GM23338 (cell line): ENCODE measurements at regions not wholly inside any gene's neighbourhood (a gene's known extent, or its start where the extent isn't known, plus 50 kb on each side); places are given as distances from the start of the nearest gene placed in this dataset.

Experiments
- ATAC-seq: fragments of 200-7000 bp; cut with Tn5 transposase; 3 replicates; pipeline ENCODE4 v1.9.1; 2020
- DNase-seq: peaks from one replicate; pipeline ENCODE4 v3.0.0-alpha.2; 2015; ENCODE audit warnings: low spot score
- H2AFZ ChIP-seq: fragments of 200-600 bp; sonication (generic); 2 replicates; pipeline ENCODE4 v1.8.0; 2016; ENCODE audit warnings: antibody characterized with exemption, mild to moderate bottlenecking, moderate library complexity
- H3F3A ChIP-seq: fragments of 200-600 bp; sonication (generic); replicated peaks from 2 replicates; pipeline ENCODE4 v1.8.0; 2017; ENCODE audit warnings: antibody characterized with exemption, mixed run types, low read depth
- H3K27ac ChIP-seq: fragments of 200-600 bp; sonication (generic); 2 replicates; pipeline ENCODE4 v1.6.1; 2016; ENCODE audit warnings: low read depth
- H3K27me3 ChIP-seq: fragments of 200-600 bp; sonication (generic); 2 replicates; pipeline ENCODE4 v1.8.0; 2016; ENCODE audit warnings: mild to moderate bottlenecking, mixed run types, moderate library complexity; ENCODE audit not compliant: insufficient read depth
- H3K36me3 ChIP-seq: fragments of 200-600 bp; sonication (generic); 2 replicates; pipeline ENCODE4 v1.8.0; 2016; ENCODE audit warnings: mild to moderate bottlenecking; ENCODE audit not compliant: insufficient read depth
- H3K4me1 ChIP-seq: fragments of 200-600 bp; sonication (generic); 2 replicates; pipeline ENCODE4 v1.8.0; 2016; ENCODE audit warnings: mild to moderate bottlenecking, moderate library complexity; ENCODE audit not compliant: insufficient read depth
- H3K4me2 ChIP-seq: fragments of 200-600 bp; sonication (generic); 2 replicates; pipeline ENCODE4 v1.7.1; 2017; ENCODE audit warnings: mixed run types
- H3K4me3 ChIP-seq: fragments of 200-600 bp; sonication (generic); 2 replicates; pipeline ENCODE4 v1.6.1; 2016; ENCODE audit warnings: mixed run types
- H3K79me2 ChIP-seq: fragments of 200-600 bp; sonication (generic); replicated peaks from 2 replicates; pipeline ENCODE4 v1.8.0; 2017; ENCODE audit warnings: mild to moderate bottlenecking; ENCODE audit not compliant: insufficient read depth
- H3K9me2 ChIP-seq: fragments of 200-600 bp; sonication (generic); 2 replicates; pipeline ENCODE4 v1.8.0; 2017; ENCODE audit not compliant: insufficient read depth
- H4K20me1 ChIP-seq: fragments of 200-600 bp; sonication (generic); replicated peaks from 2 replicates; pipeline ENCODE4 v1.8.0; 2017; ENCODE audit warnings: mild to moderate bottlenecking; ENCODE audit not compliant: insufficient read depth
- H3K27ac Mint-ChIP-seq: 2 replicates; pipeline ENCODE4 v1.8.0; 2020; ENCODE audit warnings: inconsistent platforms, mild to moderate bottlenecking, moderate library complexity, mixed read lengths
- H3K27me3 Mint-ChIP-seq: 3 replicates; pipeline ENCODE4 v1.8.0; 2022; ENCODE audit warnings: low read depth, mild to moderate bottlenecking, moderate library complexity, mixed read lengths, inconsistent platforms; ENCODE audit not compliant: insufficient read depth, poor library complexity
- H3K36me3 Mint-ChIP-seq: 3 replicates; pipeline ENCODE4 v1.8.0; 2021; ENCODE audit warnings: low read depth, mild to moderate bottlenecking, inconsistent platforms, moderate library complexity, mixed read lengths
- H3K4me1 Mint-ChIP-seq: 3 replicates; pipeline ENCODE4 v1.8.0; 2020; ENCODE audit warnings: mild to moderate bottlenecking, inconsistent platforms, mixed read lengths
- H3K4me3 Mint-ChIP-seq: 3 replicates; pipeline ENCODE4 v1.8.0; 2021; ENCODE audit warnings: moderate library complexity, mild to moderate bottlenecking, inconsistent platforms, mixed read lengths
- H3K9me3 Mint-ChIP-seq: 3 replicates; pipeline ENCODE4 v1.8.0; 2020; ENCODE audit warnings: moderate library complexity, mild to moderate bottlenecking, inconsistent platforms, mixed read lengths
- CREB1 ChIP-seq: fragments of 250-450 bp; sonication (Bioruptor Pico); IDR thresholded peaks from 2 replicates; pipeline ENCODE4 v1.5.0; 2020; ENCODE audit warnings: low read depth, mild to moderate bottlenecking, moderate library complexity
- CTCF ChIP-seq, 2 experiments: fragments of 200-600 bp in 1 of 2; sonication (generic) in 1 of 2; conservative IDR thresholded peaks; 2 replicates each; pipeline versions ENCODE4 v1.5.1 to v1.6.1; 2016 to 2017; ENCODE audit warnings: antibody characterized with exemption in 2 of 2, low read depth in 2 of 2, mild to moderate bottlenecking in 2 of 2, moderate library complexity in 1 of 2
- ETS1 ChIP-seq: IDR thresholded peaks from 2 replicates; pipeline ENCODE4 v1.6.1; 2016; ENCODE audit warnings: antibody characterized with exemption
- EZH2 ChIP-seq: fragments of 200-600 bp; sonication (generic); IDR thresholded peaks from one replicate; pipeline ENCODE4 v1.8.0; 2017; ENCODE audit warnings: antibody characterized with exemption, mild to moderate bottlenecking, low read depth; ENCODE audit not compliant: unreplicated experiment
- EZH2phosphoT487 ChIP-seq: fragments of 200-600 bp; sonication (generic); IDR thresholded peaks from one replicate; pipeline ENCODE4 v1.8.1; 2018; ENCODE audit warnings: antibody characterized with exemption; ENCODE audit not compliant: unreplicated experiment
- JUNB ChIP-seq: IDR thresholded peaks from one replicate; pipeline ENCODE4 v1.6.1; 2016; ENCODE audit warnings: antibody characterized with exemption; ENCODE audit not compliant: unreplicated experiment
- NANOG ChIP-seq: IDR thresholded peaks from 2 replicates; pipeline ENCODE4 v1.6.1; 2016; ENCODE audit warnings: antibody characterized with exemption, borderline replicate concordance
- POLR2AphosphoS5 ChIP-seq: IDR thresholded peaks from 2 replicates; pipeline ENCODE4 v1.6.1; 2016; ENCODE audit warnings: antibody characterized with exemption, low read depth
- REST ChIP-seq: IDR thresholded peaks from one replicate; pipeline ENCODE4 v1.6.1; 2018; ENCODE audit warnings: antibody characterized with exemption; ENCODE audit not compliant: unreplicated experiment
- STAT1 ChIP-seq: IDR thresholded peaks from one replicate; pipeline ENCODE4 v1.6.1; 2016; ENCODE audit warnings: antibody characterized with exemption; ENCODE audit not compliant: unreplicated experiment
- ZNF114 ChIP-seq: fragments of 250-450 bp; sonication (Bioruptor Pico); IDR thresholded peaks from 2 replicates; pipeline ENCODE4 v1.5.0; 2020; ENCODE audit warnings: mild to moderate bottlenecking, moderate library complexity
- ZNF331 ChIP-seq: fragments of 250-450 bp; sonication (Bioruptor Pico); IDR thresholded peaks from 2 replicates; pipeline ENCODE4 v1.5.0; 2020; ENCODE audit warnings: low read depth, mild to moderate bottlenecking, moderate library complexity
- TF ChIP-seq, protein P1 (sequence below): fragments of 250-450 bp; sonication (Bioruptor Pico); IDR thresholded peaks from 2 replicates; pipeline ENCODE4 v1.5.0; 2020; ENCODE audit warnings: mild to moderate bottlenecking, moderate library complexity

DNA sequence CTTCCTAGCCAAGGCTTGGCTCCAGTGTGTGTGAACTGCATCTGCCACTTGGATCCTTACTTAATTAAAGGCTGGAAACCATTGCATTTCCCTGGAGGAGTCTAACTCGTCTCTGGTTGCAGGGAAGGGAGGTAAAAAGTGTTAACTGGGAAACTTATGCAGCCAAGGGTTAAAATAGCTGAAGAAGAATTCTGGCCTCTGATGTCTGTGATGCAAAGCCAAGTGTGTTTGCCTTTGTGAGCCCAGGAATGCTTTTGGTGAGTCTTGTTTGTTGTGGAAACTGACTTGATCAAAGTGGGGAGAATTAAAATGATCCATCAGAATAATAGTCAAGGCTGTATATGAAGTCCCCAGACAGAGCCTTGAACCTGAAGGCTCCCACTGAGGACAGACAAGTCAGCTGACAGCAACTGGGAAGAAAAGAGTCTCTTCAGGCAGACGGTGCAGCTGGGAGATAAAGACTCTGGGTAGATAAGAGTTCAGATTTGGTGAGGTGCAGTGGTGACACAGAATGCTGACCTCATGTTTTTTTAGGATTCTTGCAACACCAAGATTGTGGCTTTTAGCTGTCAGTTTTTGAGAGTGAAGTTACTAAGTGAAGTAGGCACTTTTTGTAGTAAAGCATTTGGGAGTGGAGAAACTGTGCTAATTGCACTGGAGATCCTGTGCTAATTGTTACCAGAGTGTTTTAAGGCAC, 59.5 kb upstream of the WLS start:
- Histone ChIP-seq H3F3A (no peaks in the 10 kb centered on the region), H3K4me3 (no peak overlapping the region), H3K27me3 (peaks cover 64% of the 10 kb centered on the region), H3K4me1 (peaks cover 22% of the 10 kb centered on the region), H3K4me2 (no peak overlapping the region), H4K20me1 (no peaks in the 10 kb centered on the region), H3K9me2 (no peaks in the 10 kb centered on the region), H3K27ac (no peak overlapping the region), H2AFZ (no peak overlapping the region), H3K36me3 (no peaks in the 10 kb centered on the region), H3K79me2 (no peaks in the 10 kb centered on the region)
- Mint-ChIP-seq H3K36me3 (no peaks in the 10 kb centered on the region; the same call in 2 of the 3 replicates), H3K4me1 (peaks cover 41% of the 10 kb centered on the region), H3K4me3 (no peak overlapping the region), H3K27ac (no peak overlapping the region), H3K9me3 (no peaks in the 10 kb centered on the region; the same call in 2 of the 3 replicates), H3K27me3 (peaks cover 46% of the 10 kb centered on the region)
- DNase-seq (peak; percentile 63), ATAC-seq (no peak)
- TF ChIP-seq EZH2phosphoT487, result no peak
- no peak for TF ChIP-seq REST
- TF ChIP-seq JUNB, result no peak
- TF ChIP-seq ZNF331 (CRISPR knock-in tag), result no peak
- TF ChIP-seq ZNF114 (CRISPR knock-in tag), result no peak
- TF ChIP-seq, protein P1, sequence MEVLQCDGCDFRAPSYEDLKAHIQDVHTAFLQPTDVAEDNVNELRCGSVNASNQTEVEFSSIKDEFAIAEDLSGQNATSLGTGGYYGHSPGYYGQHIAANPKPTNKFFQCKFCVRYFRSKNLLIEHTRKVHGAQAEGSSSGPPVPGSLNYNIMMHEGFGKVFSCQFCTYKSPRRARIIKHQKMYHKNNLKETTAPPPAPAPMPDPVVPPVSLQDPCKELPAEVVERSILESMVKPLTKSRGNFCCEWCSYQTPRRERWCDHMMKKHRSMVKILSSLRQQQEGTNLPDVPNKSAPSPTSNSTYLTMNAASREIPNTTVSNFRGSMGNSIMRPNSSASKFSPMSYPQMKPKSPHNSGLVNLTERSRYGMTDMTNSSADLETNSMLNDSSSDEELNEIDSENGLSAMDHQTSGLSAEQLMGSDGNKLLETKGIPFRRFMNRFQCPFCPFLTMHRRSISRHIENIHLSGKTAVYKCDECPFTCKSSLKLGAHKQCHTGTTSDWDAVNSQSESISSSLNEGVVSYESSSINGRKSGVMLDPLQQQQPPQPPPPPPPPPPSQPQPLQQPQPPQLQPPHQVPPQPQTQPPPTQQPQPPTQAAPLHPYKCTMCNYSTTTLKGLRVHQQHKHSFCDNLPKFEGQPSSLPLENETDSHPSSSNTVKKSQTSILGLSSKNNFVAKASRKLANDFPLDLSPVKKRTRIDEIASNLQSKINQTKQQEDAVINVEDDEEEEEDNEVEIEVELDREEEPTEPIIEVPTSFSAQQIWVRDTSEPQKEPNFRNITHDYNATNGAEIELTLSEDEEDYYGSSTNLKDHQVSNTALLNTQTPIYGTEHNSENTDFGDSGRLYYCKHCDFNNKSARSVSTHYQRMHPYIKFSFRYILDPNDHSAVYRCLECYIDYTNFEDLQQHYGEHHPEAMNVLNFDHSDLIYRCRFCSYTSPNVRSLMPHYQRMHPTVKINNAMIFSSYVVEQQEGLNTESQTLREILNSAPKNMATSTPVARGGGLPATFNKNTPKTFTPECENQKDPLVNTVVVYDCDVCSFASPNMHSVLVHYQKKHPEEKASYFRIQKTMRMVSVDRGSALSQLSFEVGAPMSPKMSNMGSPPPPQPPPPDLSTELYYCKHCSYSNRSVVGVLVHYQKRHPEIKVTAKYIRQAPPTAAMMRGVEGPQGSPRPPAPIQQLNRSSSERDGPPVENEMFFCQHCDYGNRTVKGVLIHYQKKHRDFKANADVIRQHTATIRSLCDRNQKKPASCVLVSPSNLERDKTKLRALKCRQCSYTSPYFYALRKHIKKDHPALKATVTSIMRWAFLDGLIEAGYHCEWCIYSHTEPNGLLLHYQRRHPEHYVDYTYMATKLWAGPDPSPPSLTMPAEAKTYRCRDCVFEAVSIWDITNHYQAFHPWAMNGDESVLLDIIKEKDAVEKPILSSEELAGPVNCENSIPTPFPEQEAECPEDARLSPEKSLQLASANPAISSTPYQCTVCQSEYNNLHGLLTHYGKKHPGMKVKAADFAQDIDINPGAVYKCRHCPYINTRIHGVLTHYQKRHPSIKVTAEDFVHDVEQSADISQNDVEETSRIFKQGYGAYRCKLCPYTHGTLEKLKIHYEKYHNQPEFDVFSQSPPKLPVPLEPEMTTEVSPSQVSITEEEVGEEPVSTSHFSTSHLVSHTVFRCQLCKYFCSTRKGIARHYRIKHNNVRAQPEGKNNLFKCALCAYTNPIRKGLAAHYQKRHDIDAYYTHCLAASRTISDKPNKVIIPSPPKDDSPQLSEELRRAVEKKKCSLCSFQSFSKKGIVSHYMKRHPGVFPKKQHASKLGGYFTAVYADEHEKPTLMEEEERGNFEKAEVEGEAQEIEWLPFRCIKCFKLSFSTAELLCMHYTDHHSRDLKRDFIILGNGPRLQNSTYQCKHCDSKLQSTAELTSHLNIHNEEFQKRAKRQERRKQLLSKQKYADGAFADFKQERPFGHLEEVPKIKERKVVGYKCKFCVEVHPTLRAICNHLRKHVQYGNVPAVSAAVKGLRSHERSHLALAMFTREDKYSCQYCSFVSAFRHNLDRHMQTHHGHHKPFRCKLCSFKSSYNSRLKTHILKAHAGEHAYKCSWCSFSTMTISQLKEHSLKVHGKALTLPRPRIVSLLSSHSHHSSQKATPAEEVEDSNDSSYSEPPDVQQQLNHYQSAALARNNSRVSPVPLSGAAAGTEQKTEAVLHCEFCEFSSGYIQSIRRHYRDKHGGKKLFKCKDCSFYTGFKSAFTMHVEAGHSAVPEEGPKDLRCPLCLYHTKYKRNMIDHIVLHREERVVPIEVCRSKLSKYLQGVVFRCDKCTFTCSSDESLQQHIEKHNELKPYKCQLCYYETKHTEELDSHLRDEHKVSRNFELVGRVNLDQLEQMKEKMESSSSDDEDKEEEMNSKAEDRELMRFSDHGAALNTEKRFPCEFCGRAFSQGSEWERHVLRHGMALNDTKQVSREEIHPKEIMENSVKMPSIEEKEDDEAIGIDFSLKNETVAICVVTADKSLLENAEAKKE (CRISPR knock-in tag), result no peak
- no peak for TF ChIP-seq NANOG
- no peak for TF ChIP-seq ETS1
- no peak for TF ChIP-seq STAT1
- TF ChIP-seq POLR2AphosphoS5, result no peak
- TF ChIP-seq CREB1 (CRISPR knock-in tag), result no peak
- no peak for TF ChIP-seq CTCF (conservative IDR thresholded peaks at IDR 0.05; ENCODE audit: low read depth in 2 of 2)
- no peak for TF ChIP-seq EZH2
